ENCODE measurements at regions not wholly inside any gene's neighbourhood (a gene's known extent, or its start where the extent isn't known, plus 50 kb on each side); places are given as distances from the start of the nearest gene placed in this dataset.

DNA sequence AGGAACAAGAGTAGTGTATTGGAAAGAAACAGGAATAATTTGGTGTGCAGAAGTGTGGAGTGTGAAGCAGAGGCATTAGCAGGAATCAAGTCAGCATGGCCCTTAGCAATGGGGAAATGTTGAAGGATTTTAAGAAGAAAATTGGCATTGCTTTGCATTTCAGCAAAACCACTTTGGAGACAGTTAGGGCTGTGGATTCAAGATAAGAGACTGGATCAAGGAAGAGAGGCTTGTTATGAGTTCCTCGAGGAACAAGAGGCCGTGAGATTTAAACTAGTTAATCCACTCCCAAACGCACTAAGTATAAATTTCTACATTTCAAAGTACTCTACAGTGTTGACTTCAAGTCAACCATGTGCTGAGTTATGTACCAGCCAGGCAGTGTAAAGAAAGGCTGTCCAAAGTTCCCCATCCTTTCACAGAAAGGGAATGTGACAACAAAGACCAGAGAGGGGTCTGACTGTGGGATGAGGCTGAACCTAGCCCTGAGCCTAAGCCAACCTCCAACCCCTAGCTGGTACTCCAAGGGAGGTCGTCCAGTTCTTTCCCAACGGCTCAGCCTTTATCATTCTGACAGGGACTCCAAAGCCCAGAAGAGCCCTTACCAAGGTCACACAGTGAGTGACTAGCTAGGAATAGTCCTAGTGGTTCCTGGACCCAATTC lies 91.2 kb upstream of the BMP4 start:
- TF ChIP-seq, protein P1, sequence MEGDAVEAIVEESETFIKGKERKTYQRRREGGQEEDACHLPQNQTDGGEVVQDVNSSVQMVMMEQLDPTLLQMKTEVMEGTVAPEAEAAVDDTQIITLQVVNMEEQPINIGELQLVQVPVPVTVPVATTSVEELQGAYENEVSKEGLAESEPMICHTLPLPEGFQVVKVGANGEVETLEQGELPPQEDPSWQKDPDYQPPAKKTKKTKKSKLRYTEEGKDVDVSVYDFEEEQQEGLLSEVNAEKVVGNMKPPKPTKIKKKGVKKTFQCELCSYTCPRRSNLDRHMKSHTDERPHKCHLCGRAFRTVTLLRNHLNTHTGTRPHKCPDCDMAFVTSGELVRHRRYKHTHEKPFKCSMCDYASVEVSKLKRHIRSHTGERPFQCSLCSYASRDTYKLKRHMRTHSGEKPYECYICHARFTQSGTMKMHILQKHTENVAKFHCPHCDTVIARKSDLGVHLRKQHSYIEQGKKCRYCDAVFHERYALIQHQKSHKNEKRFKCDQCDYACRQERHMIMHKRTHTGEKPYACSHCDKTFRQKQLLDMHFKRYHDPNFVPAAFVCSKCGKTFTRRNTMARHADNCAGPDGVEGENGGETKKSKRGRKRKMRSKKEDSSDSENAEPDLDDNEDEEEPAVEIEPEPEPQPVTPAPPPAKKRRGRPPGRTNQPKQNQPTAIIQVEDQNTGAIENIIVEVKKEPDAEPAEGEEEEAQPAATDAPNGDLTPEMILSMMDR (IDR thresholded peaks at IDR 0.05; ENCODE audit: poor library complexity) = no peak
- TF ChIP-seq EZH2 (IDR thresholded peaks at IDR 0.05; ENCODE audit: borderline replicate concordance) = no peak

Data from hepatocyte (in vitro differentiated cells).